AG04450 (cell line): ENCODE measurements at regions not wholly inside any gene's neighbourhood (a gene's known extent, or its start where the extent isn't known, plus 50 kb on each side); places are given as distances from the start of the nearest gene placed in this dataset.

Source experiments
- CTCF ChIA-PET: fragments of 300-600, 350-600 bp; formaldehyde crosslinking; extraction: SDS; loops from one replicate; lab custom pipeline; 2022; ENCODE audit warnings: antibody characterized with exemption, inconsistent platforms; lab: Charles Lee
- POLR2A ChIA-PET: fragments of 350-600 bp; formaldehyde crosslinking; extraction: SDS; loops from one replicate; lab custom pipeline; 2021; ENCODE audit warnings: antibody characterized with exemption, inconsistent platforms; lab: Yijun Ruan, JAX
- DNase-seq: peaks from one replicate; pipeline ENCODE4 v3.0.0-alpha.2; 2011; ENCODE audit warnings: low read depth, low spot score
- H3K27ac ChIP-seq: one replicate; pipeline ENCODE4 v1.5.1; 2012; ENCODE audit warnings: low read depth, low read length, control low read depth
- H3K27me3 ChIP-seq: one replicate; pipeline ENCODE4 v1.6.0; 2012; ENCODE audit warnings: low read length; ENCODE audit not compliant: control insufficient read depth, insufficient read depth
- H3K4me3 ChIP-seq: 2 replicates; pipeline ENCODE4 v1.5.1; 2011; ENCODE audit warnings: mild to moderate bottlenecking, low read depth, low read length, control low read depth
- H3K9me3 ChIP-seq: 2 replicates; pipeline ENCODE4 v1.5.1; 2012; ENCODE audit warnings: low read length; ENCODE audit not compliant: control insufficient read depth, insufficient read depth
- TF ChIP-seq, protein P1 (sequence below): IDR thresholded peaks from 2 replicates; pipeline ENCODE4 v1.5.1; 2011; ENCODE audit warnings: low read depth, low read length, control low read depth, inconsistent platforms

- H3K27me3 ChIP-seq: no peaks in the 10 kb centered on the region
- no peaks in the 10 kb centered on the region for H3K9me3 ChIP-seq
- no peak for DNase-seq
- H3K4me3 ChIP-seq: no peak overlapping the region
- TF ChIP-seq, protein P1, sequence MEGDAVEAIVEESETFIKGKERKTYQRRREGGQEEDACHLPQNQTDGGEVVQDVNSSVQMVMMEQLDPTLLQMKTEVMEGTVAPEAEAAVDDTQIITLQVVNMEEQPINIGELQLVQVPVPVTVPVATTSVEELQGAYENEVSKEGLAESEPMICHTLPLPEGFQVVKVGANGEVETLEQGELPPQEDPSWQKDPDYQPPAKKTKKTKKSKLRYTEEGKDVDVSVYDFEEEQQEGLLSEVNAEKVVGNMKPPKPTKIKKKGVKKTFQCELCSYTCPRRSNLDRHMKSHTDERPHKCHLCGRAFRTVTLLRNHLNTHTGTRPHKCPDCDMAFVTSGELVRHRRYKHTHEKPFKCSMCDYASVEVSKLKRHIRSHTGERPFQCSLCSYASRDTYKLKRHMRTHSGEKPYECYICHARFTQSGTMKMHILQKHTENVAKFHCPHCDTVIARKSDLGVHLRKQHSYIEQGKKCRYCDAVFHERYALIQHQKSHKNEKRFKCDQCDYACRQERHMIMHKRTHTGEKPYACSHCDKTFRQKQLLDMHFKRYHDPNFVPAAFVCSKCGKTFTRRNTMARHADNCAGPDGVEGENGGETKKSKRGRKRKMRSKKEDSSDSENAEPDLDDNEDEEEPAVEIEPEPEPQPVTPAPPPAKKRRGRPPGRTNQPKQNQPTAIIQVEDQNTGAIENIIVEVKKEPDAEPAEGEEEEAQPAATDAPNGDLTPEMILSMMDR: no peak
- no peak overlapping the region for H3K27ac ChIP-seq
- ChIA-PET CTCF (no interaction called here), POLR2A (no interaction called here)
These were observed 316.3 kb downstream of the TMA16 start for GRCh38 chr4:163810755-163811154.

DNA sequence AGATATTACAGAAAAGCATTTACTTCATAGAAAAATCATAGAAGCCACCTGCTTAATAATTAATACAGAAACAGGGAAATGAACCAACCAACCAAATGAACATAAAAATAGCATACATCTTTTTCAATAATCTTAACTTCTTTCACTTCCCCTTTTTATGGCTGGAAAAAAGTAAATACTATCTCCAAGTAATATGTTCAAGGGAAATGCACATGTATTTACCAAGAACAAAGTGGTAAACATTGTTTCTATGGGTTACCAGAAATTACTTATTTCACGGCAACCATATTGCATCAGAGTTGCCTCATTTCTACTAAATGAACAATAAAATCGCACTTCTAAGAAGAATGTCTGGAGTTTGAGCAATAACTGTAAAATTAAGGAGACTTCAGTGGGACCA, 321.3 kb downstream of the TMA16 start:
- ChIA-PET CTCF (no interaction called here), POLR2A (no interaction called here)
- H3K27ac ChIP-seq: no peak overlapping the region
- no peaks in the 10 kb centered on the region for H3K9me3 ChIP-seq
- TF ChIP-seq, protein P1: no peak
- no peaks in the 10 kb centered on the region for H3K27me3 ChIP-seq
- H3K4me3 ChIP-seq: no peak overlapping the region
- no peak for DNase-seq

DNA sequence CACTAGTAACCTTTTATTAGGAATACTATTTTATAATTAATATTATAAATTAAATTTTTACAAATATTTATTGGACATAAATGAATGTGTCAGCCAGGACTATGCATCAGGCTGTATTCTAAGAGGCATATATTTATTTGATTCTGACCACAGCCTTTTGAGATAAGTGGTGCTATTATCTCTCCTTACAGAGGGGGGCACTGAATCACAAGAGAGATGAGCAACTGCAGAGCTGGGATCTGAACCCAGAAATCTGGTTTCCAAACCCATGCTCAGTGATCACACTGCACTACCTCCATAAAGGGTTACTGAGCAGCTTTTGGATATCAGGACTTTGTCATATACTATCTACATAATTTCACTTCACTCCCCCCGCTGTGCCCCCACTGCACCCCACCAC, 322.0 kb downstream of the TMA16 start:
- POLR2A ChIA-PET: no interaction called here
- Histone ChIP-seq H3K4me3 (no peak overlapping the region), H3K27me3 (no peaks in the 10 kb centered on the region), H3K27ac (no peak overlapping the region), H3K9me3 (no peaks in the 10 kb centered on the region)
- TF ChIP-seq, protein P1: no peak
- CTCF ChIA-PET: no interaction called here
- no peak for DNase-seq

DNA sequence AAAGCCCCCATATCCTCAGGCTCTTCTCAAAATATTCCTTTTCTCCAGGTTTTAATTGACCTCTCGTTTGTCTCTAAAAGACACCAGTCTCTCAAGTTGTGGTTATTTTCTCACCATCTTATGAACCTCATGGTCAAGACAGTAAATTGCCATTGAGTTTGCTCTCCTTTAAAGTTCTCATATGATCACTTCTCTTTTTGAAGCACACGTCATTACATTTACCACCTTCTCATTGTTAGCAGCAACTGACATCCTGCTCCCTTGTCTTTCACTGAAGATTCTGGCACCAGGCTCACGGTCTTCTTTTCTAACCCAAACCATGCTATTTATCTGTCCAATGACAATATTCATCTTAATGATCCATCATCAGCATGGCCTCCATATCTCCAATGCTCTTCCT, 324.2 kb downstream of the TMA16 start:
- TF ChIP-seq, protein P1: no peak
- ChIA-PET POLR2A (no interaction called here), CTCF (no interaction called here)
- Histone ChIP-seq H3K27me3 (no peaks in the 10 kb centered on the region), H3K4me3 (no peak overlapping the region), H3K9me3 (no peaks in the 10 kb centered on the region), H3K27ac (no peak overlapping the region)
- DNase-seq: no peak

DNA sequence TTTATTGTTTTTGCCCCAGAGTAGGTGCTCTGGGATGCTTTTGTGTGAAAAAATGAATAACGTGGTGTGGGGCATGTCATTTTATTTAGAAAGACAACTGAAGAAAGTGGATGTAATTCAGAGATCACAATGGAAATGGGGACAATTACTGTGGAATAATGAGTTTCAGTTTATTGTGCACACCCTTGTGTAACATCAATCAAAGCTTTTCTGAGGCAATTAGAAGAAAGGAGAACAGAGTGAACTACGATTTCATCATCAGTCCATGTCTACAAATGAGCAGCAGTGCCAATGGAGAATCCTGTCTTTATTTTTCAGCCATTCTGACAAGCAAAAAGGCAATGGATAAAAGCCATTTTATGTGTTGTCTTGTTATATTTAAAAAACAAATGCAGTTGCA, 339.2 kb downstream of the TMA16 start:
- H3K27me3 ChIP-seq: no peaks in the 10 kb centered on the region
- no peaks in the 10 kb centered on the region for H3K9me3 ChIP-seq
- POLR2A ChIA-PET: no interaction called here
- TF ChIP-seq, protein P1: no peak
- H3K27ac ChIP-seq: no peak overlapping the region
- no peak overlapping the region for H3K4me3 ChIP-seq
- no peak for DNase-seq
- CTCF ChIA-PET: no interaction called here
